Epidermal melanocyte (primary cell): ENCODE measurements at regions not wholly inside any gene's neighbourhood (a gene's known extent, or its start where the extent isn't known, plus 50 kb on each side); places are given as distances from the start of the nearest gene placed in this dataset.

Experiments
- DNase-seq: peaks from one replicate; pipeline ENCODE4 v3.0.0; 2011; ENCODE audit warnings: low spot score; ENCODE audit not compliant: insufficient read length

GRCh38 chr2:176804392-176804791 is 408.2 kb upstream of the HNRNPA3 start:
- no peak for DNase-seq

- no peak for DNase-seq
Observed at GRCh38 chr2:176805345-176805744, 407.2 kb upstream of the HNRNPA3 start.

GRCh38 chr2:176812246-176812775 is 400.3 kb upstream of the HNRNPA3 start:
- DNase-seq = no peak

GRCh38 chr2:176813156-176813555 is 399.4 kb upstream of the HNRNPA3 start:
- DNase-seq = no peak

- no peak for DNase-seq
Observed at GRCh38 chr2:176813621-176814049, 399.0 kb upstream of the HNRNPA3 start.

- DNase-seq = no peak
Observed at GRCh38 chr2:176814274-176814673, 398.3 kb upstream of the HNRNPA3 start.

GRCh38 chr2:176814740-176815367 is 397.7 kb upstream of the HNRNPA3 start:
- DNase-seq = peak; percentile 40

- no peak for DNase-seq
Observed at GRCh38 chr2:176817061-176817565, 395.5 kb upstream of the HNRNPA3 start.

GRCh38 chr2:176818076-176818475 is 394.5 kb upstream of the HNRNPA3 start:
- DNase-seq = no peak

- no peak for DNase-seq
Observed at GRCh38 chr2:176818617-176819016, 394.0 kb upstream of the HNRNPA3 start.

- no peak for DNase-seq
Observed at GRCh38 chr2:176819306-176819705, 393.3 kb upstream of the HNRNPA3 start.

GRCh38 chr2:176820371-176820932 is 392.1 kb upstream of the HNRNPA3 start:
- no peak for DNase-seq

GRCh38 chr2:176821350-176821749 is 391.2 kb upstream of the HNRNPA3 start:
- DNase-seq = no peak

GRCh38 chr2:176822060-176822459 is 390.5 kb upstream of the HNRNPA3 start:
- no peak for DNase-seq

GRCh38 chr2:176826356-176826755 is 386.2 kb upstream of the HNRNPA3 start:
- DNase-seq = no peak

- no peak for DNase-seq
Observed at GRCh38 chr2:176826984-176827668, 385.5 kb upstream of the HNRNPA3 start.

GRCh38 chr2:176830362-176830761 is 382.2 kb upstream of the HNRNPA3 start:
- no peak for DNase-seq

GRCh38 chr2:176832086-176832485 is 380.5 kb upstream of the HNRNPA3 start:
- no peak for DNase-seq

GRCh38 chr2:176833671-176834070 is 378.9 kb upstream of the HNRNPA3 start:
- DNase-seq = no peak

- no peak for DNase-seq
Observed at GRCh38 chr2:176834226-176834625, 378.4 kb upstream of the HNRNPA3 start.

- DNase-seq = no peak
Observed at GRCh38 chr2:176843208-176843607, 369.4 kb upstream of the HNRNPA3 start.

GRCh38 chr2:176844461-176844860 is 368.1 kb upstream of the HNRNPA3 start:
- no peak for DNase-seq
